Umbilical cord (tissue), 1 donor: ENCODE measurements at regions not wholly inside any gene's neighbourhood (a gene's known extent, or its start where the extent isn't known, plus 50 kb on each side); places are given as distances from the start of the nearest gene placed in this dataset.

Experiments used
- DNase-seq: peaks from one replicate; pipeline ENCODE4 v3.0.0-alpha.2; 2015; ENCODE audit warnings: low spot score

GRCh38 chr4:17115583-17115982, 217.1 kb upstream of the LDB2 start:
- no peak for DNase-seq

- no peak for DNase-seq
Observed at GRCh38 chr4:17112292-17112659, 213.8 kb upstream of the LDB2 start.

GRCh38 chr4:17109126-17109525, 210.7 kb upstream of the LDB2 start:
- no peak for DNase-seq

- no peak for DNase-seq
Observed at GRCh38 chr4:17103231-17103630, 204.8 kb upstream of the LDB2 start.

GRCh38 chr4:17098996-17099395, 200.6 kb upstream of the LDB2 start:
- no peak for DNase-seq

GRCh38 chr4:17098401-17098800, 200.0 kb upstream of the LDB2 start:
- DNase-seq: no peak

- DNase-seq: no peak
Observed at GRCh38 chr4:17097362-17097761, 198.9 kb upstream of the LDB2 start.

GRCh38 chr4:17096692-17097091, 198.2 kb upstream of the LDB2 start:
- DNase-seq: no peak

GRCh38 chr4:17095771-17096170, 197.3 kb upstream of the LDB2 start:
- no peak for DNase-seq

GRCh38 chr4:17094876-17095210, 196.4 kb upstream of the LDB2 start:
- DNase-seq: no peak

- DNase-seq: peak; percentile 61
Observed at GRCh38 chr4:17094159-17094875, 195.9 kb upstream of the LDB2 start.

- no peak for DNase-seq
Observed at GRCh38 chr4:17093481-17093880, 195.0 kb upstream of the LDB2 start.

- DNase-seq: no peak
Observed at GRCh38 chr4:17092736-17093437, 194.4 kb upstream of the LDB2 start.

- no peak for DNase-seq
Observed at GRCh38 chr4:17091104-17091503, 192.7 kb upstream of the LDB2 start.

- DNase-seq: no peak
Observed at GRCh38 chr4:17090063-17090462, 191.6 kb upstream of the LDB2 start.

- no peak for DNase-seq
Observed at GRCh38 chr4:17085416-17085815, 187.0 kb upstream of the LDB2 start.

GRCh38 chr4:17082186-17082585, 183.7 kb upstream of the LDB2 start:
- no peak for DNase-seq

GRCh38 chr4:17081179-17081578, 182.7 kb upstream of the LDB2 start:
- DNase-seq: no peak

- DNase-seq: no peak
Observed at GRCh38 chr4:17077105-17077504, 178.7 kb upstream of the LDB2 start.

GRCh38 chr4:17072483-17072882, 174.0 kb upstream of the LDB2 start:
- peak; percentile 80 for DNase-seq

- no peak for DNase-seq
Observed at GRCh38 chr4:17068891-17069290, 170.4 kb upstream of the LDB2 start.

GRCh38 chr4:17068392-17068791, 169.9 kb upstream of the LDB2 start:
- no peak for DNase-seq

GRCh38 chr4:17066972-17067371, 168.5 kb upstream of the LDB2 start:
- DNase-seq: peak; percentile 67

GRCh38 chr4:17066236-17066635, 167.8 kb upstream of the LDB2 start:
- no peak for DNase-seq
